HG03571 (cell line): ENCODE measurements at regions not wholly inside any gene's neighbourhood (a gene's known extent, or its start where the extent isn't known, plus 50 kb on each side); places are given as distances from the start of the nearest gene placed in this dataset.

Source experiments
- ATAC-seq: cut with Tn5 transposase; IDR thresholded peaks from one replicate; pipeline ENCODE4 v1.9.1; 2021; ENCODE audit not compliant: unreplicated experiment

GRCh38 chr13:91066745-91067144 lies 280.7 kb upstream of the MIR17HG start:
- no peak for ATAC-seq

DNA sequence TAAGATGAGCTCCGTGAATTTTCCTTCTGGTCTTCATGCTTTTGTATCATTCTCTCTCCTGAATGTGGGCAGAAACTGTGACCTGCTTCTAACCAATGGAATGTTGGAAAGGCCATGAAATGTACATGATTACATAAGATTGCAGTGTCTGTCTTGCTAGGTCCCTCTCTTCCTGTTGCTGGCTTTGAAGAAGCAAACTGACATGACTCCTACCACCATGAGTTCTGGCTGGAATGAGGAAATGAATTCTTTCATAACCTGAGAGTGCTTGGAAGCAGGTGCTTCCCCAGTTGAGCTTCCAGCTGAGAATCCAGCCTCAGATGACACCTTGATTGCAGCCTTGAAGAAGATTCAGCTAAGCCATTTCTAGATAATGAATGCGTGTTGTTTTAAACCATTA lies 275.0 kb upstream of the MIR17HG start:
- ATAC-seq: no peak

- ATAC-seq: no peak
Observed at GRCh38 chr13:91074091-91074490, 273.4 kb upstream of the MIR17HG start.

- no peak for ATAC-seq
Observed at GRCh38 chr13:91076830-91077229, 270.7 kb upstream of the MIR17HG start.

DNA sequence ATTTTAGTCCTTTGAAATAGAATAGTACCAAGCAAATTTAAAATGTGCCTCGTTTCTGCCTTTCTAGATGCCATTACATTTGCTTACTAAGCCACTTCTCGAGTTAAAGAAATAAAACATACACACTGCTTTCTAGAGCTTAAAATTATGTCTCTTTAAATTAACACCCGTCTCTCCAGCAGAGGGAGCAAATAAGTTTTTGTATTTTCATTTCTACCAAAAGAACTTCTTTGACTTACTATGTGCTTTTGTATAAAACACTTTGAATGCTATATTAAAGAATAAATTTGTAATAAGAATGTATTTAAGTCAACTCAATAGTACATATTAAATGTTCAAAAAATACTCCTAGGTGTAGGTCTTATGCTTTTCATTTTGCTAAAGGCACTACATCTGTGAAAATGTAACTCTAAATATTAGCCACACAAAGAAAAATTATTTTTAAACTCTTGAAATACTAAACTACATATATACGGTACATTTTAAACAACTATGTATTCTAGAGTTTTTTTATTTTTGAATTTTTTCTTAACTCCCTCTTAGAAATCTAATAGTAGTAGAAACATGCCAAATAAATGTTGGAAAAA lies 269.3 kb upstream of the MIR17HG start:
- no peak for ATAC-seq

DNA sequence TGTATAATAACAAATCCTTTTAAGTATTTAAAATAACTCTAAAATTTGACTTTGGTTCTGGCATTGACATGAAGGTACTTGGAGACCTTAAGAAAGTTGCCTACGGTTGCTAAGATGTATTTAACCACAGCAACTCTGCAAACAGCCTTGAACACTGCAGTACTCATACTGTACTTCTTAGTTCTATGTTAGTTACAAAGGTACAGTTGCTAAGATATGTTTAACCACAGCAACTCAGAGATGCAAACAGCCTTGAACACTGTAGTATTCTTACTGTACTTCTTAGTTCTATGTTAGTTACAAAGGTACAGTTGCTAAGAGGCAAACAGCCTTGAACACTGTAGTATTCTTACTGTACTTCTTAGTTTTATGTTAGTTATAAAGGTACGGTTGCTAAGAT lies 268.3 kb upstream of the MIR17HG start:
- no peak for ATAC-seq

DNA sequence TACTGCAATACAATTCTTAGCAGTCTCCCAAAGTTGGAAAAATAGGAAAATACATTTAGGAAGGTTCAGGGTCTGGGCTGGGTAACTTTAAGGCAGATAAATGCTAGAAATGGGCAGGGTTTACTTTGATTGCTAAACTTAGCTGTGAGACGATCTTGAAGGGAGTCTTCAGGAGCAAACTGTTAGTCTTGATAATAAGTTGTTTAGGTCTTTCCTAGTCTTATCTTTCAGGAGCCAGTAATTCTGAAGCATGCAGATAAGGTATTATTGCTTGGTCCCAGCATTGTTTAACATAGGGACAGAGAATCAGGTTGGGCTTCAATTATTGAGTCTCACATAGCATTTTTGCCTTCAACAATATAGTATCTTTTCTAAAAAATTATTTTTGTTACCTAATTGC lies 262.4 kb upstream of the MIR17HG start:
- no peak for ATAC-seq

DNA sequence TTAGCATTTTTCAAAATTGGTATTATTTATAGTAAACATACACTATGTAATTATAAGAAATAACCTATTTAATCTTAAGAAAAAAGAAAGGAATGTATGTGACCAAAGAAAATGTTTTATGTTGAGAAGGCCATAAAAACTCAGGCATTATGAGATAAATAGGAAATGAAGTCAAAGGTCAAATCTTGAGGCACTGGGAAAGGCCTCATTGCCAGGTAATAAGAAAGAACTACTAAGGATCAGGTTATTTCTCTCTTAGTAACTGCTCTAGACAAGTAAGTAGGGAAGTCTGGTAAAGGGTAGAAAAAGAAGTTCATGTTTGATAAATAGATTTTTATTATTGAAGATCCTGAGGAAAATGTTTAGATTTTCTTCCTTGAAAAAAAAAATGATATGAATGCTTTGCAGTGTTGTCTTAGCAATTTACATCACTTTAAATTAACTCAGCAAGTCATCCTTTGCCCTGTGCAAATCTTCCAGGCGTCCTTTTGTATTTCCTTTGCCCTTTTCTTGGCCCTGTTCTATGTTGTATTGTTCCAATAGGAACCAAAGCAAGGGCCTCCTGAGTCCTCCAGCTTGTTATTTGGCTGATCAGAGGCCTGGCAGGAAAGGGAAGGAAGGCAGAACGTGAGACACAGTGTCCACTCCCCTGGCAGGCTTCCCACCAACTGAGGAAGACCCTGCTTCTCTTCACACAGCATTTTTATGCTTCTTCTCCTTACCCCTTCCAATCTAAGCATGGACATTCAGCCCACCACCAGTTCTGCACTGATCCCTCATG lies 260.4 kb upstream of the MIR17HG start:
- ATAC-seq: no peak

DNA sequence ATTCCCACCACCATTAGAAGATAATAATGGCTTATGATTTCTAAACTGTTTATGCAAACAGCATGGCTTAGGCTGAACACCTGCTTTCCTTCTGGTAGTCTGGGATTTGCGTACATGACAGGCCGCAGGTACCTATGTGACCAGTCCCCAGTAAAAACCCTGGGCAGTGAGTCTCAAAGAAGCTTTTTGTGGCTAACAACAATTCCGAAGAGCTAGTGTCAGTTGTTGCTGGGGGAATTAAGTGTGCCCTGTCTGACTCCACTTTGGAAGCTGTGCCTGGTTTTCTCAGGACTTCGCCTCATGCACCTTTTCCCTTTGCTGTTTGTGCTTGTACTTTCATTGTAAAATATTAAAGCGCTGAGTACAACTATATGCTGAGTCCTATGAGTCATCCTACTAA lies 250.2 kb upstream of the MIR17HG start:
- ATAC-seq: no peak

DNA sequence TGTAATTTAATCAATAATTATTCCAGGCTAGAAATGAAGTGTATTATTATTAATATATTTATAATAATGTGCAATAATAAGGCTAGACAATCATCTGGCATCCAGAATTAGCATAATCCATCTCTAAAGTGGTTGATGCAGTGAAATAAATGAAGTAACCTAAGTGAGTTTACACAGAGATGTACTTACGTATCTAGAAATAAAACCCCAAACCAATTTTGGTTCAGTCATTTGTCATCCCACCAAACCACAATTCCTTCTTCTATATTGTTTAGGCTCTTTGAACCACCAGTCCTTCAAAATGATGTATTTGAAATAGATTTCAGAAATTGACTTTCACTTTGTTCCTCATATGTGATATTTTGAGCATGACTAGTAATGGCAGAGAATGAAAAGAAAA lies 247.6 kb upstream of the MIR17HG start:
- no peak for ATAC-seq

DNA sequence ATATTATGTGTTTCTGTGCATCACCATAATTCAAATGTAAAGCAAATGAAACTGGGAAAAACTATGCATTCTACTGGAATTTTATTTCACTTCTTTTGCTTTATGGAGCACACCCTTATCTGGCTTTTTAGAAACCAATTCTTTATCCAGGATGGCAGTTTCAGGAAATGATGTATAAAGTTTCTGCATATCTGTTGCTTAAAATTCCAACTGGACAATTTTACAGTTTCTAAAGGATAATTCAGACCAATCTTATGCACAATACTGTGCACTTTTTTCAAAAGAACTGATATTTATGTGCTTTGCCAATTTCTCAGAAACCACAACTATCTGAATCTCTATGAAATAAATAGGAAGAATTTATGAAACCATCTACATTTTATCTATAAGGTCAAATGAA lies 246.5 kb upstream of the MIR17HG start:
- no peak for ATAC-seq

DNA sequence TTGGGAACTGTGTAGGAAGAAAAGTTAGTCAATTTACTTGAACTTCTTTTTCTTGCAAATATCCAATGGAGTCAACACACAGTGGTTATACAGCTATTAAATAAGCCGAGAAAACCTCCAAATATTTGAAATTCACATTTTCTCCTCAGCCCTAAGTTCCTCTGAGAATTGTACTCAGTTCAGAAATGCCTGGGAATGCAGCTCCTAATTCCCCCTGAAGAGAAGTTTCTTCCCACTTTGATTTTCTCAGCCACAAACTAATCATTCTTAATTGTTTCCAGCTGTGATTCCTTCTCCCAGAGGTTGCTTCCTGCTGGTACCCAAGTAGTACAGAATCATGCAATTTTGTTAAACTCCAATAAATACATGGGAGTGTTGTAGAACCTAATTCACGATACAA lies 246.1 kb upstream of the MIR17HG start:
- ATAC-seq: no peak

- no peak for ATAC-seq
Observed at GRCh38 chr13:91105270-91105669, 242.2 kb upstream of the MIR17HG start.

- ATAC-seq: no peak
Observed at GRCh38 chr13:91106565-91106964, 240.9 kb upstream of the MIR17HG start.

DNA sequence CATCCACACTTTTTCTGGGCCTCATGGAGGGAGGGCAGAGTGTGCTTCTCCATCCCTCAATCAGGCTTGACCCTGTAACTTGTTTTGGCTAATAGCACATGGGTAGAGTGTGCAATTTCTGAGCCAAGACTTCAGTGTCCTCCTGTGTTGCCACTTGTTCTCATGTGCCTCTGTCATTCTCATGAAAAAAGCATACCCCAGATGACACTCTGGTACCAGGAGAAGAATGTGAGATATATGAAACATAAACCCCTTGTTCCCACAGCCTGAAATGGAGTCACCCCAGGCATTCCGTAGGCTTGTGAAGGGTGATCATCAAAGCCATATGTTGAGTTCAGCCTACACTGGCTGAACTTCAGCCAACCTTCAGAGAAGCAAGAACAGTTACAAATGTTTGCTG lies 239.2 kb upstream of the MIR17HG start:
- ATAC-seq: no peak

DNA sequence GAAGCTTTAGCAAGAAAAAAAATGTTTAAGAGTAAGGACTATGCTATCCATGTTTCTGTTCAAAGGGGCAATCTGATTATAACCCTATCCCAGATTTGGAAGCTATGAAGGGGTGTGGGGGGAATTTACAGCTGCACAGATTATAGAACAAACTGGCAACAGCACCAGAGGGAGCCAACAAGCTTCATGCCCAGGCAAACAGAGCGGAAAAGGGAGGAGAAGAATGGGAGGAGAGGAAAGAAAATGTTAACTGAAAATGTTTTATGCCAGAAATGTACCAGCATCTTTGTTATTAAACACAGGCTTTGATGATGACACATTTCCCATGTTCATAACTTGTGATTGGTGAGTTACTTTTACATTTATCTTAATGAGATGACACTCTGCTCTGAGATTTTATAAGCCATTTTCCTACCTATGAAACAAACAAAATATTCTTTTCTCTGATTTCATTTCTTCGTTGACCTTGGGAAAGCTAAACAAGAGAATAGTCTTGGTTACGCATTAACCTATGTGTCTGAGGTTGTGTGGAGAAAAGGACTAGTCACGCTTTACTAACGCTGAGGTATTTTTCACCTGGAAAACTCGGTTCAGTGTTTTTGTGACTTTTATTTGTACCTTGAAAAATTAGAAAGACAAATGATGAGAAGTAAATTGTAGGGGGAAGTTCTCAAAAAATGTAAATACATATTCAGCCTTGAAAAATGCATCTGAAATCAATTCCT lies 235.8 kb upstream of the MIR17HG start:
- no peak for ATAC-seq

DNA sequence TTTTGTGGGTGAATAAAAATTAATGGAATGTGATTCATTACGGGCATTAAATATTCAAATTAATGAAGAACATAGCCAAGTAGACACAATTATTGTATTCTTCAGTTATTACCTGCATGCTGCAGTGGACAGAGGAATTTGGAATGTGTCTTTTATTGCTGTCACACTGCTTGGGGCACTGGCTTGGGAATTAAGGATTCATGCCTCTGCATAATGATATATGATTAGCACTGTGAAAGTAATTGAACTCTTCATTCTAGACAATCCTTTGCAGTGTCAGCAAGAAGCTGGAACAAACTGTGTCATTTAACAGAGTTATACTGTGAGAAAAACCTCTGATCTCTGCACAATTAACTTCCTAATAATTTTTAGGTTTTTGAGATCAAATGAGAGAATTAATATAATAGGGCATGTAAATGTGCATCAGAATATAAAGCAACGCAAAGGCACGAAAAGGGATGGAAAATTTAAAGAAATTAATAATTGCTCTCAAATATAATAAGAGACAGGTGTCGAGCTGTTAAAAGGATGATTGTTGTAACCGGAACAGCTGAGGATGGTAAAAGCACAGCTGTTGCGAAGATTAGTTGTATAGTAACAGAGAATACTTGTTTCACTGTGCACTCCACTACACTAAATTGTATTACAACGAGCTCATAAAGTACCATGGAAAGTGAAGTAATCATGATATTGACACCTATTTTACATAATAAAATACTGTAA lies 235.1 kb upstream of the MIR17HG start:
- ATAC-seq: no peak

DNA sequence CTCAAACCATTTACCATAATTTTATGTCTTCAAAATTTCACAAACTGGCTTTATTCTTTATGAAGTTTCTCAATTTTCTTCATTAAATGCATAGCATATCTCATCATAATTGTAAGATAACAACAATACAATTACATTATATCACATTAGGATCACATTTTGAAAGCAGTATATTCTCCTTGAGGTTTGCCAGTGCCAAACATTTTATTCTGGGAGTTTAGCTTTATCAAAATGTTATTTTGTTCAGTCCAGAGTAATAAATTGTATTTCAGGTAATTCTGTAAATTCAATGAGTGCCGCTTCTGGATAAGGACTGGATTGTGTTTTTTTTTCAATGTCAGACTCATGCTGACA lies 234.6 kb upstream of the MIR17HG start:
- no peak for ATAC-seq

DNA sequence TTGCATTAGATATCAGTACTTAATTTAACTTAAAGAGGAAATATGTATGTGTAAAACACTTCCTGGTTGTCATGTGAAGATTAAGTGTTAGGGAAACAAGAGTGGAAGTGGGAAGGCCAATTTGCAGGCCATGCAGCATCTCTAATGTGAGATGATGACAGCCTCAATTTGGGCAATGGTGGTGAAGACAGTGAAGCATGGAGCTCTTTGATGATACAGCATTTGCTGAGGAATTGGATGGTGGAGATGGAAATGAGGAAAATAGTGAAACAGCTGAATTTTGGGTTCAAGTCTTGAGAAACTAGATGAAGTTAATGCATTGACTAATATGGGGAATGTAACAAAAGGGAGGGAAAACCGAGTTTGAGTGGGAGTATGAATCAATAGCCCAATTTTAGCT lies 231.7 kb upstream of the MIR17HG start:
- ATAC-seq: no peak

DNA sequence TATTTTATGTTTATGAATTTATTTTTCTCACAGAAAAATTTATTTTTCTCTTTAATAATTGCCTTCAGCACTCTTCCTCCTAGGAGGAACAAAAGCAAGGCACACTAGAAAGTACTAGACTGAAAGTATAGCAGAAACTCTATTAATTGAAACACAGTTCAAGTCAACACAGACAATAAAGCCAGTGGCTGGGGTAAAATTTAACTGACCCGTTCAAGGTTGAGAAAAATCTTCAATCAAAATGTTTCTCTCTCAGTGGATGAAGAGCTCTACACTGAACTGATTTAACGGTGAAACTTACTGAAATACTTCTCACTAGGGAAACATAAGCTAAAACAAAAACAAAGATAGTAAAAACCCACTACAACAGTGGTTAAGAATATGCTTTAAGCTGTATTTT lies 230.1 kb upstream of the MIR17HG start:
- ATAC-seq: no peak

- no peak for ATAC-seq
Observed at GRCh38 chr13:91119643-91120042, 227.8 kb upstream of the MIR17HG start.

DNA sequence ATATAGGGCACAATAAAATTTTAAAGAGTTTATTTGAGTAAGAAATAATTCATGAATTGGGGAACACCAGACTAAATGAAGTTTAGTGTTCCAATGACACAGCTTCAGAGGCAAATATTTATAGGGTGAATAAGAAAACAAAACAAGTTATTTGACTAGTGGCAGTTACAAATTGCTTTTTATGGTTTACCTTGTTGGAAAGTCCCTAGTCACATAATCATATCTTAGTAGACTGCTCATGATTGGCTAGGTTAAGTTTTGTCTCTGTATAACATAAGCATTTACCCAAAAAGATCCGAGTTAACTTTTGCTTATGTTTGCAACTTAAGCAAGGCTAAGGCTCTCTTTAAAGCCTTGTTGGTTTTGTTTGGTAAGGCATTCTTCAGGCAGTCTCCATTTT lies 224.7 kb upstream of the MIR17HG start:
- ATAC-seq: no peak
